ENCODE measurements at regions not wholly inside any gene's neighbourhood (a gene's known extent, or its start where the extent isn't known, plus 50 kb on each side); places are given as distances from the start of the nearest gene placed in this dataset.

GRCh38 chr11:127149410-127149809, 148.8 kb upstream of the KIRREL3 start:
- TF ChIP-seq CTCF (IDR thresholded peaks at IDR 0.05; ENCODE audit: poor library complexity, severe bottlenecking) (no peak), EZH2 (IDR thresholded peaks at IDR 0.05; ENCODE audit: borderline replicate concordance, insufficient read depth, low read length, poor library complexity, severe bottlenecking) (no peak), EP300 (conservative IDR thresholded peaks at IDR 0.05; ENCODE audit: poor library complexity, severe bottlenecking) (no peak), POLR2AphosphoS5 (IDR thresholded peaks at IDR 0.05) (no peak), MXI1 (conservative IDR thresholded peaks at IDR 0.05; ENCODE audit: poor library complexity, severe bottlenecking) (no peak), REST (IDR thresholded peaks at IDR 0.05; ENCODE audit: borderline replicate concordance) (no peak), TAF1 (IDR thresholded peaks at IDR 0.05; ENCODE audit: low read depth) (no peak), RAD21 (conservative IDR thresholded peaks at IDR 0.05) (no peak)
